ENCODE measurements at regions not wholly inside any gene's neighbourhood (a gene's known extent, or its start where the extent isn't known, plus 50 kb on each side); places are given as distances from the start of the nearest gene placed in this dataset.
A peak's percentile ranks its signal among the peaks of the same experiment; 100 is the strongest.

DNA sequence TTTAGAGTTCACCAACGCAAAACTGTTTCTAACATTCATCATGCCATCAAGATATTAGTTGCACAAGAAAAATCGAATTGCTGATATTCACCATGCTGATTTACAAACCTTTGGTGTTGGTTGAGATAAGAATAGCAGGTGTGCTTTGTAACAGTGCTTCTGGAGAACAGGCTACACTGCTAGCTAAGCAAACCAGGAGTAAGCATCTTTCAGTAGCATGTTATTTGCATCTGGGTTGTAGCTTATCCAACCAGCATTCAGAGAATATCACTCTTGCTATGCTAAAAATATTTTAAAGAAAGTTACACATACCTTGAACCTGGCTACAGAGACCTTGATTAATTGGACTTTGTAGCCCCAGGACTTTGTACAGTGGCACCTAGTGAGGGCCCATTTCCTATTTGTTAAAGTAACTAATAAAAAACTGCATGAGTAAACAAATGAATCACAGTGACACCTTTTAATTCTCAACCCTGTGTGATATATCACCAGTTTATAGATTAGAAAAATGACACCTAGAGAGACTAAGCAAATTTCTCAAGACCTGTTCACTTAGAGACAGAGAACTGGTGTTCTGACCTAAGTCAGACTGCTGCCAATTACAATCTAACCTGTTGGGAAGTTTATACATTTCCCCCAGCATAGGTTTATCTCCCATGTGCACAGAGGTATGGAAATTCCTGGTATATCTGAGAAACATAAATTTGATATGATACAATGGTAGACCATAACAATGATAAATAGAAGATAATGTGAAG is 435.5 kb upstream of the TGFBR2 start:
- DNase-seq = no peak

DNA sequence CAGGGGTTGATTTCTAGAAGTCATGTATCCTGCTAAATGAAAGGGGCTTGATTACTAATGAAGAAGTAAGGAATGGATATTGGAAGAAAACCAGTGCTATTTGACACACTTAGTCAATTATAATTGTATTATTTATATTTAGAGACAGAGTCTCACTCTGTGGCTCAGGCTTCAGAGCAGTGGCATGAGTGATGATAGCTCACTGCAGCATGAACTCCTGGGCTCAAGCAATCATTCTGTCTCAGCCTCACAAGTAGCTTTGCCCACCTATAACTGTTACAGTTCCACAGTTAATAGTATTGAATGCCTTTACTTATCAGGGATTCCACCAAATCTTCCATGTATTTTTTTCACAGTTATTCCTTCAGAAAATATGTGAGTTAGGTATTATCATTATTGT is 432.0 kb upstream of the TGFBR2 start:
- no peak for DNase-seq

DNA sequence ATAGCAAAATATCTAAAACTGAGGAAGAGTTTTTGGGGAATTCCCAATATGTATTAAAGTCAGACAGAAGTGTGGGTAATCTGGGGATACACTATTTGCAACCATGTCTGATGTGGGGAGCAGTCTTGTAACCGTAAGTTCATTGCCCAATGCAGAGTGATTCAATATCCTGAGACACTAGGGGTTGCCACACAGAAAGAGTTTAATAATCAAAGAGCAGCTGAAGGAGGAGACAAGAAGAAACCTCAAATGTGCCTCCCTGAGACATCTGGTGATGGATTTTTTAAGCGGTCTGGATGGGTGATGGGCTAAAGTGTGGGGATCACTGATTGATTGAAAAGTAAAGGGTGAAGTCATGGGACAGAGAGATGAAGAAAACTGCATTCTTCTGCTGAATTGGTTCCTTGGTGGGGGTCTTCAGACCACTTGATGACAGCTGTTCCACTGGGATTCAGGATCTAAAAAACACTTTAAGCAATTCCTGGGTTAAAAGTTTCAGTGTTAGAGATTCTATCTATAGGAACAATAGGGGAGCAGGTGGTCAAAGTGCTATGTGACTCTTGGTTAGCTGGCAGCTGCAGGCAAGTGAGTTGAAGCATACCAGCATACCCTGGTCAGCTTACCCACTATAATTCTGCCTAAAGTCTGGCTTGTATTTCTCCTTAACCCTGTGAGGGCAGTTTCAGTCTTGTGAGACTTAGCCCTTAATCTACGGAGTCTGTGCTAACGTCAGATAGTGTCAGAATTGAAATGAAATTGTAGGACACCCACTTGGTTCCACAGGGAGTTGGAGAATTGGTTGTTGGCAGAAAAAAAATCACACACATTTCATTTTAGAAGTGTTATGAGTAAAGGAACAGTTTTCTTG is 425.9 kb upstream of the TGFBR2 start:
- no peak for DNase-seq

DNA sequence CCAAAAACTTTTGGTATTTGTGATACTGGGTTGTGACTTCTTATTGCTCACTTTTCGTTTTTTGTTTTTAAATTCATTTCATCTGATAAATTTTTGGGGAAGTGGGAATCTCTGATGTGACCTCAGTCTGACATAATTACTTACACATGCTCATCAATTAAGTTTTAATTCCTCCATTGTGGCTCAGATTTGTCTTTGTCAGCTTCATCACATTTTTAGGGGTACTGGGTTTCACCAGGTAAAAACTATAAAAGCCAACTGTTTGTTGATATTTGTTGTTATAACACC is 425.3 kb upstream of the TGFBR2 start:
- DNase-seq = no peak

DNA sequence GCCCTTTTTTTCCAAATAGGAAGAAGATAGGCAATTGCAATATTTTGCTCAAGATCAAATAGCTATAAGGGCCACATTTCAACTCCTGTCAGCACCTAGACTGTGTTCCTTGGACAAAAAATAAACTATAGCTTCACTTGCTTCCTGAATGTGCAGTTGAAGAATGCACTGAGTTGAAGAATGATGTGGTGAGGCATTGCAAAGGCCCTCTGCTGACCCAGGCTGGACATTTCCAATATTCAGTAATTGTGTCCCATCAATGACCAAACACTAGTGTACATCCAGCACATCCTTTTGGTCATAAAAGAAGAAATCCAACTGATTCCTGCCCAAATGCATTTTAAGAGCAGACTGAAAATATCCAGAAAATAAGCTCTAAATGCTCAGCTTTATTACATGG is 424.8 kb upstream of the TGFBR2 start:
- DNase-seq = no peak

DNA sequence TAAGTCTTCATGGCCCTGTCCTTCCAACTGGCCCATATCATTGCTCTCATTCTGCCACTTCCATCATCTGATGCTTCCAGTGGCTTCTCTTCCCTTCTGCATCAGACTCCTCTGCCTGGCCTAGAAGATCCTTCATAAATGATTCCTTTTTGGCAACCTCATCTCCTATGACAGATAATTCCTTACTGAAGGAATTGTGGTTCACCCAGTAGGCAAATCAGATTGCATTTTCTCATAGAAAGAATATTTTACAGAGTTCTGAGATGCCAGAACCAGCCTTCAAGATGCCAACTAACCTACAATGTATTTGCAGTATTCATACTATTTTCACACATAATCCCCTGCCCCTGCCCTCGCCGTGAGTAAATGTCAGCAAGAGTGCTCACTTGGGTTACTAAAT is 423.0 kb upstream of the TGFBR2 start:
- DNase-seq = no peak

DNA sequence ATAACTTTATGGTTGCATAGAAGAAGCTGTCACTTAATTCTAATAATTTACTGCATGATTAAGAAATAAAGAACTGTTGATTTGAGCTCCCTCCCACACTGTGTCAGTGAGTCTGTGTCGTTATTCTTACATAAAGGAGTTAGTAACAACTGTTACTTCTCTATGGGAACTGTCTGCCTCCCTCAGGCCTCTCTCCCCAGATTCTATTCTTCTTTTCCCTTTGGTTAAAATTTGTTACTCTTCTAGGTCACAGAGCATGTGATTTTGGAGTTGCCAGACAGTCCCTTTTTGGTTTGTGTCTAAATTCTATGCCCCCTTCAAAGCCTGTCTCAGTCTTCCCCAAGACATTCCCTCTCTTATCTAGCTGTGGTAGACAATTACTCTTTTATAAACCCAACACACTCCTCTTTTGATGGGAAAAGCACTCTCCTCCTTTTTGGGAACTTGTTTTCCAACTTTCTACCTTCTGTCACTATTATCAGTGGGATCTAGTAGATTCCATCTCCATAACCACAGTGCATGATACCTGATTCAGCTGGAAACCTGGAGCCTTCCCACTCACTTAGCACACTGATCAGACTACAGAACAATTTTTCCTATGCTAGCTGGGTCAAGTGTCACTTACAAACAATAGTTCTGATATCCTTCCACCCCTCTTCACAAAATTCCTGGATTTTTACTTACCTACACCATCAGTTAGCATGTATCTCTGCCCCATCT is 422.1 kb upstream of the TGFBR2 start:
- no peak for DNase-seq

DNA sequence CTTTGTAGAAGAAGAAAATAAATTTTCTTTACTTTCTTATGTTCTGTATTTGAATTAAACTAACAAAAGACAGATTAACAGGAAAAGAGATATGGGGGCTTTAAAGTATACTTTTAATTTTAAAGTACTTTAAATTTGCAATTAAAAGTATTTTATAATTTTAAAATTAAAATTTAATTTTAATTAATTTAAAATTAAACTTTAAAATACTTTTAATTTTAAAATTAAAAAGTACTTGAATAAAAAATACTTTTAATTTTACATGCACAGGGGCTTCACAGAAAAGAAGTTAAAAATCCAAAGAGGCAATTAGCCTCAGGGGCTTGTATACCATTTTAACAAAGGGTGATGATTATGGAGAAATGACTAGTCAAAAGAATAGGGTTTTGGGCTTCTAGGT is 420.5 kb upstream of the TGFBR2 start:
- no peak for DNase-seq

DNA sequence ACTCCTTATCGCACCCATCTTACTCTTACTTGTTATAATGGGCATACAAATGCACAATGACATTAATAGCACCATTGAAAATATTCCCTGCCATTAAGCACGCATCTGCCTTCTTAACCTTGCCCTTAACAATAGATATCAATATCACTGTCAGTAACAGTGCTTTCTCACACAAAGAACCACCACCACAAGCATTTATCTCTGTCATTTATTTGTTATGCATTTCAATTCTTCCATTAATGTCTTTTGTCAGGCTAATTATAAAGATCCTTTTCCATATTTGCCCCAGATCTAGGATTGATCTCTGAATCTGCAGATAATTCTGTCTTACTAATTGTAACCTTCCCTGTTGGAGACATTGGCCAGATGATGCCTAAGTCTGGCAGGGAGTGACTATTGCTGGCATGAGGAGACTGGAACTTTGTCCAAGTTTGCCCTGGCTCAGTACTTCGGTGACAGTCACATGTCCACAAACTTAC is 419.6 kb upstream of the TGFBR2 start:
- no peak for DNase-seq

DNA sequence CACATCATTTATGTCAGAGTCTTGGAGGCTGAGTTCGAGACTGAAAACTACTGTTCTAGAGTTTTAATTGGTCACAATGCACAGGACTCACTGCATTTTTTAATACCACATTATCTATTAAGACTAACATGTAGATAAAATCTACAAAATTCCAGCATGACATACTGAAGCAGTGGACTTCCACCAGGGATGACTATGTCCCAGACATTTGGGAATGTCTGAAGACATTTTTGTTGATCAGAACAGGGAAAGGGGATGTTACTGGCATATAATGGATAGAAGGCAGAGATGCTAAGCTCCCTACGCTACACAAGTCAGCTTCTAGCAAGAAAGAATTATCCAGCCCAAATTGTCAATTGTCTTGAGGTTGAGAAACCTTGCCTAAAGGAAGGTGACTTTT is 419.0 kb upstream of the TGFBR2 start:
- no peak for DNase-seq

DNA sequence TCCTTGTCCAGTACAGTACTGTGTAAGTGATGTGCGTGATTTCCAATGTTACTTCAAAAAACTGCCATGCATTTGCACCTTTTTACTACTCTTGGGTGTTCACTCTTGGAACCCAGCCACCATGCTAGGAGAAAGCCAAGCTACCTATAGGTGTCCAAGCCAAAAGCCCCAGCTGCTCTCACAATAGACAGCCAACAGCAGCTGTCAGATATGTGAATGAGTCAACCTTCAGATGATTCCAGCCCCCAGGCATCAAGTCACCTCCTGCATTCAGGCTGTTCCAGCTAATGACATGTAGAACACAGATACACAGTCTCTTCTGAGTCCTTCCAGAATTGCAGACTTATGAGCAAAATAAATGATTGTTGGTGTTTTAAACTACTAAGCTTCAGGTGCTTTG is 417.7 kb upstream of the TGFBR2 start:
- peak; percentile 80 for DNase-seq

DNA sequence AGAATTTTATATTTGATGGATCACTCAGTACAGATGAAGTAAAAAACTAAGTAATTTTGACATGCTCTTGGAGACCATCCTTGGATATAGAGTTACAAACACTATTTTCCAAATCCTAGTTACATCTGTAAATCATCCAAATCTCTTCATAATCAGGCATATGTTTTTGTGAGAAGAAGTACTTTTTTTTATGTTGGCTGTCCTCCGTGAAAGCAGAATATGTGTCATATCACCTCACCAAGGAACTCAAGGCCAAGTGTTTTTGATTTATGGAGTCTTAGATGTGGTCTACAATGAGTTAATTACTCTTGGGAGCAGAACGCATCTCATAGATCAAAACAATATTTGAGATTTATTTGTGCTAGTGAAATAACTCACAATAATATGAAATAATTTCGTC is 416.5 kb upstream of the TGFBR2 start:
- DNase-seq = no peak

DNA sequence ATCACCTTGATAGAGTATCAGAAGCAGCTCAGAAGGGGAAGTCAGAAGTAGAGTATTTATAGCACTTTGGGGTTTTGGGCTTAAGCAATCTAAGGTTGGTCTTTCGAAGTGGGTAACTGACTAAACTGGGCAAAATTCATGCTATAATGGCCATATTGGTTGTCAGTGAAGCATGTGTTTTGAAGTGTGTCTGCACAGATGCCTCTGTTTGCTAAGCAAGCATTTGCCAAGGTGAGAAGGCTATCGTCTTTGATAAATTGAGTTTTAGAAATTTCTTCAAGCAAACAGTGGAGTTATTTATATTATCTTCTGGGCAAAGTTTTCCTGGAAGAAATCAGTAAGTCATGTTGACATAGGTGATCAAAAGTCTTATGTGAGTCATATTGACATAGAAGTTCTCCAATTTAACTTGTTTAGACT is 412.8 kb upstream of the TGFBR2 start:
- no peak for DNase-seq

DNA sequence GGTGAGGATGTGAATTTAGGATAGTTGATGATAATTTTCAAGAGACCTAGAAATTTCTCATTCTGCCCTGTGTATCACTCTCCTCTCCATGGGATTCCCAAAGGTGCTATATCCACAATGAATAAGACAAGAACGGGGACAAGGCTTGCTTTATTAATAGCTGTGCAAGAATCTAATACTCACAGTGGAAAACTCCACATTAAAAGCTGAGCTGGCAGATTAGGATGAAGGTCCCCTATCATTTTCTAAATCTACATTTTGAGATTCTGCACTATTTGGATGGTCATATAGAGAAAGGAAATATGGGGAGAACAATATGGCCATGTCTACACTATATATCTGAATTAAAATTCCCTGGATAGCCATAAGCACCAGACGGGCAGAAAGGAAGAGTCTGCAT is 411.0 kb upstream of the TGFBR2 start:
- no peak for DNase-seq

DNA sequence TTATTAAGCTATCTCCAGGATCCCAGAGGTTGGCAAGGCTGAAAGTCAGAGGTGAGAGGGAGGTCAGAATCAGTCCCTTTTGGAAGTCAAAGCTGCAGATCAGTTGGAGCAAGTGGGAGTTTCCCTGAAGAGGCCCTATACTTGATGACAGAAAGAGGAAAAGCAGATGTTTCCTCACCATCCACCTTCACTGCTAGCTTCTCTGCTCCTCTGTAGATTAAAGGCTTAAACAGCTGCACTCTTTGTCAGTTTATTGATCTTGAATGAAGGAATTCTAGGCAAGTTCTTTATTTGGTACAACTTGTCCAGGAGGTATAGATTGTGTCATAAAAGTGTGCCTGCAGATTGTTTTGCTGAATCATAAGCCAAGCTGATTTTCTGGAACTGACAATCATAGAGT is 408.2 kb upstream of the TGFBR2 start:
- no peak for DNase-seq

DNA sequence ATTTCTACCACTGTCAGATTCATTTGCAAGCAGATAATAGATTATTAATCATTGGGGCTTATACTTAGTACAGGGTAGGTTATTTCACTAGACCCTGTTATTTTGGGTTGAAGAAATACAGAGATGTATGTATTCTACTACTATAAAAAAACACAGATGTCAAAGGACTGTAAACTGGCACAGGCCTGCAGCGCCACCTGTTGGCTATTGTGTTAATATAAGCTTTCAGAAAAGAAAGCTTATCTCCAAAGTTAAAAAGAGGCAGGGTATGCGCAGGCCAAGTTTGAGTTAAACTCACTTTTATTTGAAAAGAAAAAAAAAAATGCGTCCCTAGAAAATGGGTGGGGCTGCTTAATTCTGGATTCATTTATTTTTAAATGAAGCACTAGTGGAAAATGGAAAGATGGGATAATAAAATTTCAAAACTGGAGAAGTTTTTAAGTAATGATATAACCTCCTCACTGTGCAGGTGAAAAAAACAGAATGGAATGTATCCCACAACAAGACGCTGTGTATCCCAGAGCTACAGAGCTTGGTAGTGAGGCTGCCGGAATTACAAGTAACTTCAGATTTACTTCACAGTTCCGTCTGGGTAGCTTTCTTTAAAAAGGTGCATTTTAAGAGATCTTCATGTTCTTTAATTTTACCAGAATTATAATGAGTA is 407.2 kb upstream of the TGFBR2 start:
- no peak for DNase-seq

DNA sequence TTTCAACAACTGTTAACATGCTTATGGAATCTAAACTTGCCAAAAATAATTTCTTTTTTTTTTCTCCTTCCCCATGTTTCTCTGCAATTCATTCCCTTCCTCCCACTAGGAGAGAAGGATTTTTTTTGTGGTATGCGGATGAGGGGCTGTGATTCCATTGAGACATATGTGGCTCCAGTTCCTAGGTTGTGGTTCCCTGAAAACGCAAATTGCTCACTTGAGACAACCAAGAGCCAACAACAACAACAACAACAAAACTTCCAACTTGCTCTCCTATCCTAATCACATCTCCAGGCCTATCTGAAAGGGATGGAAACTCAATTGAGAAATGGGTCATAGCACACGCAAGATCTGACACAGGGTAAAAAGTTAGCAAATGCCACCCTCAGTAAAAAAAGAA is 406.5 kb upstream of the TGFBR2 start:
- DNase-seq = no peak

DNA sequence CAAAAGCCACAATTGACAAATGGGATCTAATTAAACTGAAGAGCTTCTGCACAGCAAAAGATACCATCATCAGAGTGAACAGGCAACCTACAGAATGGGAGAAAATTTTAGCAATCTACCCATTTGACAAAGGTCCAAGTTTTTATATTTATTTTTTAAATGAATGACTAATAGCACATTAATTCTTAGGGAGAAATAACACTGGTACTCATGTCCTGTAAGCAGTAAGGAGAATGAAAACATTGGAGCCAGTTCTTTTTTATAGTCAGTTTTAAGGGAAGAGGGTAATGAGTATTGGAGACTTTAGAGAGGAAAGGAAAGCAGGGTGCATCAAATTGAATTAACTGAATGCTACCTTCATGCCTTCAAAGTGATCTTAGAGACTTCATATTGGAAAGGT is 404.7 kb upstream of the TGFBR2 start:
- no peak for DNase-seq

DNA sequence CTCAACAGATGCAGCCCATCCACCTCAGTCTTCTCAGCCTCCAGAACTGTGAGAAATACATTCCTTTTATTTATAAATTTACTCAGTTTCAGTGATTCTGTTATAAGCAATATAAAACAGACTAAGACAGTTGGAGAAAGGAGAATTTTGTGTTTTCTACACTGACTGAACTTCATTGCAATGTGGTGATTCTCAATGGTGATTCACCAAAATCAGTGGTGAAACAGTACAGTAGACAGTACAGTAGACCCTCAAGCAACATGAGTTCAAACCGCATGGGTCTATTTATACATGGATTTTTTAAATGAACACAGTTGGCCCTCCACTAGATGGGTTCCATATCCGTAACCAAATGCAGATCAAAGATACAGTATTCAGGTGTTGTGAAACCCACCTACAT is 403.1 kb upstream of the TGFBR2 start:
- no peak for DNase-seq

DNA sequence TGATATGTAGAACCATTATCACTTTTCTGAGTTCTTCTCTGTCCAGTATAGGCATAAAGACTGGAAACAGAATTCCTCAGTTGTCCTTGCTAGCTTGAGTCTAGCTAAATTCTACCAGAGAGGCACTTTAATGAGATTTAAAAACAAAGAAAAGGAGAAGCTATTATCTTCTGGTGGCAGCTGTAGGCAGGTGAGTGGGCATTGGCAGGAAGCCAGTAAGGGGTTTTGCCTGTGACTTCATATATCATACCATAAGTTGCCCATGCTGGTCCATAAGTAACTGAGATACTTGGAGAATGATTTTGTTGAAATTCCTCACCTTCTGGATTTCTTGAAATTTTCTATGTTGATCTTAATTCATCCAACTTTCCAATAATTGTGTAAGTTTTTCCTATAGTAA is 402.3 kb upstream of the TGFBR2 start:
- DNase-seq = no peak

DNA sequence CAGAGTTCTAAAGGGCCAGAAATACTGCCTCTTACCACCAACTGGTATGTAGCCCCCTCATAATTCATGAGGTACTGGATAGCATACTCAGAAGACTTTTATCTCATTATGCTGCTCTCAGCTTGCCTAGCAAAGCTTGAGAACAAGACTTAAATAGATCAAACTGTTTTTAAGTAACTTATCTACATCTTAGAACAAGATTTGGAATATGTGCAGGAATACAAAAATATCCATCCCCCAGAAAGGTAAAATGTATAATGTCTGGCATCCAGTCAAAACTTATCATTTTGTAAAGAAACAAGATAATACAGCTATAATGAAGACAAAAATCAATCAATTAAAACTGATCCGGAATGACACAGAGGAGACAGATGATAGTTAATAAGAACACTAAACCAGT is 400.4 kb upstream of the TGFBR2 start:
- no peak for DNase-seq

DNA sequence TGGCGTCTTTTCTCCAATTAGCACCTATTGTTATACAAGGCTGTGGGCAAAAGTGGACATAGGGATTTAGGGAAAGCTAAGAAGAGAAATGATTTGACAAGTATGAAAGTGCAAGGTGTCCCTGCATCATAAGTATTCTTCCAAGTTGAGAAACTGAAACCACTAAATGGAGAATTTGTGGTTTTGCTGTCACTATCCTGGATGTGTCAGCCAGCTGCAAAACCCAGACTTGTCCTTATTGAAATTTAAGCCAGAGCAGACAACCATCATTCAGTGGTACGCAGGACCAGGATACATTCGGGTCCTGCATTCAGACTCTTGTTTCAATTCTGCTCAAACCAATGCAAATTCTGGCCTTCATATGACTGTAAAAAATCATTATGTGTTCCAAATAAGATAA is 384.8 kb upstream of the TGFBR2 start:
- DNase-seq = no peak

DNA sequence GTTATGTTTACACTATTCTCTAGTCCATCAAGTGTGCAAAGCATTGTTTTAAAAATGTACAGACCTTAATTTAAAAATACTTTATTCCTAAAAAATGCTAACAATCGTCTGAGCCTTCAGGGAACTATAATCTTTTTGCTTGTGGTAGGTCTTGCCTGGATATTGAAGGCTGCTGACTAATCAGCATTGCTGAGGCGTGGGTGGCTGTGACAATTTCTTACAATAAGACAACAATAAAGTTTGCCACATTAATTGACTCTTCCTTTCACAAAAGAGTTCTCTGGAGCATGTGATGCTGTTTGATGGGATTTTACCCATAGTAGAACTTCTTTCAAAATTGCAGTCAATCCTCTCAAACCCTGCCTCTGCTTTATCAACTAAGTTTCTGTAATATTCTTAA is 384.0 kb upstream of the TGFBR2 start:
- DNase-seq = no peak

Data from DMS153 (cell line).